SKM-1 treated with dmso at 0.1 percent for 144 hours (cell line): ENCODE measurements at regions not wholly inside any gene's neighbourhood (a gene's known extent, or its start where the extent isn't known, plus 50 kb on each side); places are given as distances from the start of the nearest gene placed in this dataset.

ENCODE experiments used
- DNase-seq: peaks from one replicate; lab custom pipeline; 2025; ENCODE audit not compliant: unreplicated experiment; lab: John Stamatoyannopoulos, UW

DNA sequence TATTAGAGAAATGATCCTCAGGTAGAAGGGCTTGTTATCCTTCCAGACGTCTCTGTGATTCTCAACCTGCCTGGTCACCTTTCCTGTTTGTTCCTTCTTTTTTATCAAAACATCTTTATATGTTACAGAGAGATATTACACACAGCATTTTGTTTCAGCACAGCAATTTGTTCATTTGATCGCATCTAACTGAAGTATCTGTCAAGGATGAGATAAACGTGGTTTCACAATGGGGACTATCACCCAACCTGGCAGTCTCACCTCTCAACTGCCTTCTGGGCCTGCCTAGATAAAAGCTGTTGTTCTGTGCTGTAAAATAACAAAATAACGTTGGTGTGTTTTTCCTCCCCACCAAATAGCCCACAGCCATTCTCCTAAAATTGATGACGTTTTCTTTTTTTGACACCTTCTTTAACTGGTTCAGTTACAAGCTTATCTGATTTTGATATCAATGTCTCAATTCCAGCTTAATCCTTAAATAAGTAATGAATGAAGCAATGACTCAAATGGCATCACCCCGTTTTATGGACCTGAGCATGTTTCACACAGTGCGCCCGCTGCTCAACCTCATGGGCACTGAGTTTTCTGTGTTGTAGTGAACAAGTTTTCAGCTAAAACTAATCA lies 367.9 kb upstream of the RUNX1 start:
- DNase-seq: no peak

DNA sequence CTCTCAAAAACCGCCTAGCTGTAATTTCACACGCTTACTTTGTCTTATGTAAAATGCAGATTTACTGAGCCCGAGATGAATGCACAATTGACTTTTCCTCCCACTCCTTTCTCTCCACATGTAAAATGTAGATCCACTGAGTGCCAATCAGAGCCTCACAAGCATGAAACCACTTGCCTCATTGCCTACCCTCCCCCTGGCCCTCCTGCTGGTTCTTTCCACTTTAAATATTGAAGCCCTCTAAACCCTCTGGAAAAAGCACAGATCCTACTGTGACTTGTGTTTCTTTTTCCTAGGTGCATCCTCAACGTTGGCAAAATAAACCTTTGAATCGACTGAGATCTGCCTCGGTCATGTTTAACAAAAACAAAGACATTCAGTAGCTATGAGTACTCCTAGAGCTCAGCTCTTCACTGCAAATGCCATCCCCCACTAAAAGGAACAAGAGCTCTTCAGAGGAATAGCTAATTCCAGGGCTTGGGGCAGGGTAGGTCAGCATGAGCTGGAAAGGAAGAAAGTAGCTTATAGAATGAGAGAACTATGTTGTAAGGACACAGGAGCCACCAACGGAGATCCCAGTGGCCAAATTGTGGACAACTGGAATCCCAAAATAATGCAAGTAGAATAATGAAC lies 365.5 kb upstream of the RUNX1 start:
- no peak for DNase-seq

DNA sequence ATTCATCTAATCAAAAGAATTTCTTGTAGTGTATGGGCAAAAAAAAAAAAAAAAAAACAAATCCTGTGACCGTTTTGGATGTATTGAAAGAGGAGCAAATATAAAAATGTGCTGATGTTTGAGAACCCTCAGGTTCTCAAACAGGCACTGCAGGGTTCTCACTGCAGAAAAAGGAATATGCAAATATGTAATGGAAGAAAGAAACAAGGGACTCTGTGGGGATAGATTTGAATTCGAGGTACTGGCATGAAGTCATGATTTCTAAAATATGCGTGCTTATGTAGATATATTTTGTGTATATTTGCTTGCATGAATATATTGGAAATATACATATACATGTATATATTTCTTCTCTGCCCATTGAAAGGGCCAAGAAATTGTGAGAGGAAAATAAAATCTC lies 365.0 kb upstream of the RUNX1 start:
- DNase-seq: no peak

DNA sequence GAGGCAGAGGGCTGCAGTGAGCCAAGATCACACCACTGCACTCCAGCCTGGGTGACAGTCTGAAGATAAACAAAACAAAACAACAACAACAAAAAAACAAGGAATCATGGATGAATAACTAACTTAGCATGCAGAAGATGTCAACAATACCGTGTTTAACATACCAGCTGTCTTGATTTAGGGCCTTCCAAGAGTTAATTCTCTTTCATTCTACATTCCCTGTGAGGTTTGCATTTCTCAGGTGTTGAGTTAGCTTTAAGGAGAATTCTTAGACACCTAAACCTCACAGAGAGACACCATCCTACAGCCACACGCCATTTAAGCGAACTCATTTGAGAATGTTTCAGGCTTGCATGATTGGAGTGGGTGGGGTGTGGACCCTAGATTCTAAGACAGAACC lies 363.1 kb upstream of the RUNX1 start:
- DNase-seq: no peak

DNA sequence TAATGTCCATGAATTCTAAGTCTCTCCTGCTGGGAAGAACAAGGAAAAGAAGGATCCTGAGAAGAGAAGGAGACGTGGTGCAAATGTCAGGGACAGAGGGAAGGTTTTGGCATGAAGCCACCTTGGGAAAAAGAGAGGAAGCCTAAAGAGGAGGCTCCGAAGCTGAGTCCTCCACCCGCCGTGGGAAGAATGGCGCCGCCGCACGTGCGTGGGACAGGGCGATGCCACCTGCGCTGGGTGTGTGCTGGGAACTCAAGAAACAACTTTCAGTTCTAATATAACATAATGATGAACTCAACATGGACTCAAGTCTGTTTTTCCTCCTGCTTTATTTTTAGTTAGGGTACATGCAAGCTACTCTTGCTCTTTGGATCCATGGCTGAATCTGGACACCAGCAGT lies 362.3 kb upstream of the RUNX1 start:
- DNase-seq: no peak

DNA sequence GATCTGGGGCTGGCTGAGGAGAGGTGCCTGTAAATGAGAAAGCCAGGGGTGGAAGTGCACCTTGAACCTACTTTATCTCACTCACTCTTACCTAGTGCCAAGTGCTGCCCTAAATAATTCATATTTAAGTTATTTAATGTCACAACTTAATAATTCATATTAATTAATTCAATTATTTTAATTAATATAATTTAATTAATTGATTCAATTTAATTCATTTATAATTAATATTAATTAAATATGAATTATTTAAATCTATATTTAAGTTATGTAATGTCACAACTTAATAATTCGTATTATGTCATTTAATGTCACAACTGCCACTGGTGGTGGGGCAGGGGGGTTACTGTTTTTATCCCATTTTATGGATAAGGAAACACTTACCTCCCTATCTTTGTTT lies 361.6 kb upstream of the RUNX1 start:
- DNase-seq: no peak

DNA sequence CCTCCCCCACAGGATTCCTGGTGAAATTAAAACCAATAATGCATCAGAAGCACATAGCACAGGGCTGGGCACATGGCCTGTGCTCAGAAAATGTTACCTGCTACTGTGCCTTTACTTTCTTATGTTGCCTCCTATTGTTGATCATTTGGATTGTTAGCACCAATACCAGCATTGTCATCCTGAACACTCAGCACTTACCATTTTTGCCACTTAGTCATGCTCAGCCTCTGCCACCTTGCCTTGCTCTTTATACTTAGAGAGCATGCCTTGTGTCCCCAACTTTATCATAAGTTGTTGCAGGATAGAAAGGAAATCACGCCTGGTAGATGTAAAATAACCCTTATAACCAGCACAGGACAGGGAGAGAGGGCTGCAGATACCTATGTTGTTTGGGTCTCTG lies 361.0 kb upstream of the RUNX1 start:
- no peak for DNase-seq

DNA sequence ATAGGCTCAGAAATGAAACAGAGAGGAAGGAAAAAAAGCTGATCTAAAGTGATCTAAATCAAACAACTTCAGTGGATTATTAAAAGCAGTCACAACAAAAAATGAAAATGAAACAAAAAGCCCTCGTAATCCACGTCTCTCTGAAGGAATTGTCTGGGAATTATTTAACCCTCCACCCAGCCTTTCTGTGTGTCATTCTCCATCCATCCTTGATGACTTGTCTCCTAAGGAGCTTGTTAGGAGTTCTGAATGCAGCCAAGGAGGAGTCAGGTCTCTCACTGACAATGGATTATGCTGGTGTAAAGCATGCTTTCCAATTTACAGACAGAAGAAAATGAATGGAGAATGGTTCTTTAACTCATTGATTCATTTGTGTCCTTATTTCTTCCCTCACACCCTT lies 359.3 kb upstream of the RUNX1 start:
- DNase-seq: no peak

DNA sequence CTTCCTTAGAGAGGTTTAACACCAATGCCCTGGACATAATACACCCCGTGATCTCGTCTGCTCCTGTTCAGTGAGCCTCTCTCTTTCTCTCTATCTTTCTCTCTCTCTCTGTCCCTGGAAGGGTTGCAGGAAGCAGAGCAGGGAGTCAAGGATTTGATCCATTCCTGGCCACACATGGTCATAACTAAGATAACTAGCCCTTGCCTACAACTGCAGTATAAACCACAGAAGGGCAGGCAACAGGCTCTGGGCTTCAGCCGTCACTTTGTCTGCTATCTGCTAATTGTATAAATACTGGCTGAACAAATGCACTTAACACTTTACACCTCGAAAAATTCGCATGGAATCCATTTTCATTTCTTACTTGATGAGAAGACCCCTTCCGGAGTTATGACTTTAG lies 357.5 kb upstream of the RUNX1 start:
- no peak for DNase-seq

DNA sequence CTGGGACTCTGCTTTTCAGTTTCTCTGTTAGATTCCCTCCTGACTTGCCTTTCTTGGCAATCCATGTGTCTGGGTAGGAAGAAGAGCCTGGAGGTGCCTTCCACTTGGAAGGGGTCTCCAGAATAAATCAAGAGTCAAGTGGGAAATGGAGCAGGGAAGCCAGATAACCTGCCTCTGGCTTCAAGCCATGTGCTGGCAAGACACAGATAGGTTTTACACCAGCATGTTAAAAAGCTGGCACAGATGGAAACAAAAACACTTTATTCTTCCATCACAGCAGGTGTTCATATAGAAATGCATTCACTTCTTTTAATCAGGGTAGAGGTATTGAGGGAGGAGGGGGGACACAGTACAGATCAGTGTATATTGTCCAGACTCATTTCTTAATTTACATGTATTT lies 356.9 kb upstream of the RUNX1 start:
- DNase-seq: no peak

DNA sequence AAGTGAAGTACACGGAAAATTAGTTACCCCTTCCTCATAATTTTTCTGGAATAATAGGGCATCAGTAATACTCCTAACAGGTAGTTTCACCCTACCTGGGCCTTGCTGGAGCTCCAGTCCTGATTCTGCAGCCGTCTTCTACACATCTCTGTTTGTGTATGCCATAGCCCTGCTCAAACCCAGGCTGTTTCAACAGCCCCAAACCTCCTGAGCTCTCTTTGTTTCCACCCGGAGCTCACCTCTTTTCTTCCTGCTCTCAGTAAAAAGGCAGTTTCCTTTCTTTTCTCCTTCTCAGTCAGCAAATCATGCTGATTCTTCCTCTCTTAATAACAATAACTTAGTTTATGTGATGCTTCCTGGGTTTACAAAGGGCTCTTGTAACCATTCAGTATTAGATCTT lies 355.1 kb upstream of the RUNX1 start:
- DNase-seq: no peak

DNA sequence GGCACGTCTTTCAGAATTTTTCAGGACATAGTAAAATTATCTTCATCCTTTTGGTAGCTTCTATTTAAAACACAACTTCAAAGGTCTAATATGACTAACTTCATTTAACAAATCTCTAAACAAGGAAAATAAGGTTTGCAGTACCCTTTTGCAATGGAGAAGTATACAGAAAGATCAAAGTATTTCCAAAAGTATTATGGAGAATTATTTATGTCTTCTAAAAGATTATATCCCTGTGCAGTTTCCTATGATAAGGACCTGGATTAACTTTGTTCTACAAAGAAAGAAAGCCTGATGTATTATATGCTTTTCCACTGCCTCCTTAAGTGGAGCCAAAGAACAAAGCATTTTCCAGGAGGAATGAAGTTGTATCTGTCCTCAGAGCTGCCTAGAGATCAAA lies 353.0 kb upstream of the RUNX1 start:
- no peak for DNase-seq

DNA sequence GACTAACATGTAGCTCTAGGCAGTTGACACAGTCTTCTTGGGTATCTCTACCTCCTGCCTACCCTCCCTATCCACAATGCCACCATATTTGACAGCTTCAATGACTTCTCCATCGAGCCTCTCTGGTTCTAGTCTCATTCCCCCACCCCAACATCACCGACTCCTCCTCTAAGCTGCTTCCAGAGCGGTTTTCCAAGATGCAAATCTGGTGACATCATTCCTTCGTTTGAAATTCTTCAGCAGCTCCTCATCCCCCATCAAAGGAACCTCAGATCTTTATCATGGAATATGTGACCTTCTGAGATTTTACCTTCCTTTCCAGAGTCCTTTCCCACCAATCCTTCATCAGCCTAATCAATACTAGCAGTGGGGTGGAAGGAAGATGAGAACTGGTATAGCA lies 352.4 kb upstream of the RUNX1 start:
- no peak for DNase-seq

DNA sequence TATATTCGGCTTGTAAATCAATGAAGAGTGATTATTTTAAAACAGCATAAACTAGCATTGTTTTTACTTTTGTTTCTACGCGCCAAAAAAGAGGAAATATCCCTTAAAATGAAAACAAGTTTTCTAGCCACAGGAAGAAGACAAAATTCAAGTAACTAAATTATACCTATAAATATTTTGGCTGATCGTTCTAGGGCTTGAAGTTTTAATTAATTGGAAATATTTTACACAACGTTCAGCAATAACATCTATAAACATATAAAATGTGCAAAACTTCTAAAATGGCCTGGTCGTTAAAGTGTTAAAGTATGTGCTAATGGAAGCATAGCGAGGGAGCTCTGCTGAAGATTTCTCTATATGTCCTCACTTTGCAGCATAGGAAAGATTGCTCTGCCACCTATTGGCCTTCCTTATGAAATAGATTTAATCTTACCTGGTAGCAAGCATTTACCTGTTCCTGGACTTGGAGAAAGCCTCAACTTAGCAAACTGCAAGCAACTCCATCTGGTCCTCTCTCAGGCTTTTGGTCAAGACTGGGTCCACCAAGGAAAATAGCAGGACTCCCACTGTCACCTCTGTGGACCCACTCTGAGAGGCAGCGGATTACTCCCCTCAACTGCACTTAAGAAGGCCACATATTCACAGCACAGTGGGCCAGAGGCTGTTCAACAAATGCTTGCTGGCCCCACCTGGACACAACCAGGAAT lies 351.3 kb upstream of the RUNX1 start:
- peak; percentile 90 for DNase-seq

DNA sequence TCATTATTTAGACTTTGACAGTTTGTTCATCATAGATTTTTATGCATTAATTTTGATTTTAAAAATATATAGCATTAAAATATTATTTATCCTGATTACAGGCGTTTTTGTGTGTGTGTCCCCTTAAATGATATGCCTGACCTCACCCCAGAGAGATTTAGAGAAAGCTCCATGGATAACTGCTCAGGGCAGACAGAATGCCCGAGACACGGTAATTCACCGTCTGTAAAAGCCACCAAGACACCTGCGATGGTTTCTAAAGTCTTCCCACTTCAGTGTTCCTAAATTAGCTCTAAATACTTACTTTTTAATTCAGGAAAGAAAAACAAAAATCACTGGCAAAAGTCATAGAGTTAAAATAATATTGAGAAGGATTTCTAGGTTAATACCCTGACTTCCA lies 350.6 kb upstream of the RUNX1 start:
- no peak for DNase-seq

DNA sequence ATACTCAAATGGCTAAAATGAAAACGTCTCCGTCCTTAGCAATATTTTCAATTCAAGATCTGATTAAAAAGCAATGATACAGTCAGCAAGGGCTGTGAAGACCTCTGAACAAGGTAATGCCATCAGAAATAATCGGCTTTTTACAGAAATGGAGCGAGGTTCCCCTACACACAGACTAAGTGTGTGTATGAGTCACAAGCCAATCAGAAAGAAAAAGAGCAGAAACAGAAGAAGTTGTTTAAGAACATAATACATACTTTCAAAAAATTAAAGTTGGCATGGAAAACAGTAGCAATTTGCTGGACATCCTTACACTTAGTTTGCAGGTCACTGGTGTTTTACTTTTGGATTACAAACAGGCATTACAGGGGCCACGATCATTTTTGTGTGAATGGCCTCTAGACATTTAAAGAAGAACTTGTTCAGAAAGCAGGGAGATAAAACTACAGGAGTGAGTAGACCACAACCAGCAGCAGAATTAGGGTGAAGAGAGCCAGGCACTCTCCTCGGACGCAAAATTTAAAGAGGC lies 350.0 kb upstream of the RUNX1 start:
- peak; percentile 21 for DNase-seq

DNA sequence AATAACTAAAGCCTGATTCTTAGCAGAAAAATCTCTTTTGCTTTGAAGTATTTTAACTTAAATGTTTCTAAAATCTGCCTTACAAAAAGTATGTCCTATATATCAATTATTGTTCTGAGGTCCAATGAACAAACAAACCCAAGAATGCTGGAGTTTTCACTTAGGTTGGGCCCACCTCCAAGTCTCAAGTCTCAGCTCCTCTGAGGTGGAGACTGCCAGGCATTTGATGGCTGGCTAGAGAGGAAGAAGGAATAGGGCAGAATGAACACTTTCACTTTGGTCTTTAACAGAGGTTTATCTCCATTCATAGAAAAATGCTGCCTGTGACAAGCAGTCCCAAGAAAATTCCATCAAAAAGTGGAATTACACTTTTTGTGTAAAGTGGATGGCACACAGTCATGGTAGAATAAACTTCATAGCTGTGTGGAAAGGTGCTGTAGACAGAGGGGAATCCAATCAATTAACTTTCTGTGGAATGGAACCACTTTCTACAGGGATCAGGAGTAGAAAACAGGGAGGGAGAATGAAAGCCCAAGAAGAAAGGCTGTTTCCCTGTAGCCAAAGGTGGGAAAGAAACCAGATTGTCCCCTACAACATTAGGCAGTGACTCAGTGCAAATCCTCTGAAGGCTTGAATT lies 349.4 kb upstream of the RUNX1 start:
- no peak for DNase-seq

DNA sequence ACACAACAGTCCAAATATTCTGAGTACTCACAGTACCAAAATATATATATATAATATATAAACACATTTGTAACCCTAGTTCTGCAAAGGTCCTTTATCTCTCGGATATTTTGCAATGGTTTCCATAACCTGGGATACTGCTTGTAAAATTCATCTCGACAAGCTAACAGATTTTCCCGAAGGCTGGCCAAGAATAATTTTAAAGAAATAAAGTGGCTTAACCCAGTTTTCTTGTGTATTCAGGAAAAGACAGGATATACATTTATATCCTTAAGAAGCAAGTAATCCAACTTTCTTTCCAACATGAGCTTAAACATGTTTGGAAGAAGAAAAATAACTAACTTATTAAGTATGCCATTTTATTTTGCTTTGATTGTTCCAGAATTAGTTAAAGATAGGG lies 348.7 kb upstream of the RUNX1 start:
- no peak for DNase-seq

DNA sequence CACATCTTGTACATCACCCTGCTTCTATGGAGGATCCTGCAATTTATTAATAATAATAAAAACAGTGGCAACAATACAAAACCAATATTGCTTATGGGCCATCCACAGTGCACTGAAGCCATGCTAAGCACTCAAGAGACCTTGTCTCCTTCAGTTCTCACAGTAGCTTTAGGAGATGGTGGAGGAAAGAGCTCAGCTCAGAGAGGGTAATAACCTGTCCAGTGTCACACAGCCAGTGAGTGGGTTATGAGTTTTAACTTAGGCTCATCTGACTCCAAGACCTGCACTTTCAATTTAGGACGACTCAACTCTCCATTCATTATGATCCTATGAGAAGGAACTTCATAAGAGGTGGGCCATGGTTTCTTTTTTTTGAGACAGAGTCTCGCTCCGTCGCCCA lies 347.6 kb upstream of the RUNX1 start:
- DNase-seq: no peak

DNA sequence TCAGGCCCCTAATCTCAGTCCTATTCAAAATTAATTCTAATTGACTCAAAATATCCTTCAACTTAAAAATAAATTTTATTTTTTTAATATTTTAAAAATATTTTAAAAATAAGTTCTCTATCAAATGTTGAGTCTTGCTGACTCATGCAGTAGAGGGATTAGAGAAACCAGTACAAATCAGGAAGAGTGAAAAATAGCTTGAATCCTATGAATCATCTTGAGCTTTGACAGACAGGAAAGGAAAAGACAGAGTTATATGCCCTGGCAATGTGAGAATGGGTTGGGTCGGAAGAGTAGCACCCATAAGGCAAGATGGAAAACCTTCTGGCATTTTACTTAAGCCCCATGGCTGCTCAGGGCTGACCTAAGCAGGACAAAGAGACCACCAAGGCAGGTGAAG lies 346.6 kb upstream of the RUNX1 start:
- peak; percentile 10 for DNase-seq

DNA sequence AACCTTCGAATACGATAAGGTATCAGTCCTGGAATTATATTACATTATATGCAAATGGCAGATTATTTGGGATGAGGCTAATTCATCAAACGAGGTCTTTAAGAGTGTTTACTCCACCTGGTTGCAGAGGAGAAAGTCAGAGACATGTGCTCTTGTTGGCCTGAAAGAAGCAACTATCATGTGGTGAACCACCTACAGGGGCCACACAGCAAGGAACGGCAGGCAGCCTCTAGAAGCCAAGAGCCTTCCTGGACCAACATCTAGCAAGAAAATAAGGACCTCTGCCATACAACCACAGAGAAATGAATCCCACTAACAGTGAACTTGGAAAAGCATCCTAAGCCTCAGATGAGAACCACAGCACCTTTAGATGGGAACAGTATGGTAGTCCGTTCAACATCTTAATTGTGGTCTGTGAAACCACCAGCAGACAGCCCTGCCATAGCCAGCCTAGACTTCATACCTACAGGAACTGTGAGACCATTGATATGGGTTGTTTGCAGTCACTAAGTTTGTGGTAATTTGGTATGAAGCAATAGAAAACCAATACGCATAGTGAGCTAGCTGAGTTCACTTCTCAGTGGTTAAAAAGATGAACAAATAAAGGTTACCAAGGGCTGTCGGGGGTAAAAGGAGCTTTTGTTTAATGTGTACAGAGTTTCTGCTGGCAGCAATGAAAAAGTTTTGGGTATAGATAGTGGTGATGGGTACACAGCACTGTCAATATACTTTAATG lies 345.7 kb upstream of the RUNX1 start:
- DNase-seq: peak; percentile 74
